GM06990 (cell line): ENCODE measurements at regions not wholly inside any gene's neighbourhood (a gene's known extent, or its start where the extent isn't known, plus 50 kb on each side); places are given as distances from the start of the nearest gene placed in this dataset.

ENCODE experiments used
- DNase-seq: peaks from one replicate; pipeline ENCODE4 v3.0.0-alpha.2; 2011; ENCODE audit not compliant: insufficient read length; ENCODE audit errors: extremely low read depth
- H3K27me3 ChIP-seq: replicated peaks from 2 replicates; pipeline ENCODE4 v1.6.0; 2011; ENCODE audit warnings: low read length; ENCODE audit not compliant: control insufficient read depth, insufficient read depth
- H3K36me3 ChIP-seq: 2 replicates; pipeline ENCODE4 v1.5.1; 2011; ENCODE audit warnings: low read length; ENCODE audit not compliant: control insufficient read depth, insufficient read depth
- H3K4me3 ChIP-seq: replicated peaks from 2 replicates; pipeline ENCODE4 v1.5.1; 2011; ENCODE audit warnings: low read depth, mild to moderate bottlenecking, control low read depth, low read length
- TF ChIP-seq, protein P1 (sequence below): IDR thresholded peaks from 2 replicates; pipeline ENCODE4 v1.5.1; 2011; ENCODE audit warnings: low read length, control low read depth, mild to moderate bottlenecking, inconsistent platforms; ENCODE audit not compliant: insufficient read depth, poor library complexity, severe bottlenecking

DNA sequence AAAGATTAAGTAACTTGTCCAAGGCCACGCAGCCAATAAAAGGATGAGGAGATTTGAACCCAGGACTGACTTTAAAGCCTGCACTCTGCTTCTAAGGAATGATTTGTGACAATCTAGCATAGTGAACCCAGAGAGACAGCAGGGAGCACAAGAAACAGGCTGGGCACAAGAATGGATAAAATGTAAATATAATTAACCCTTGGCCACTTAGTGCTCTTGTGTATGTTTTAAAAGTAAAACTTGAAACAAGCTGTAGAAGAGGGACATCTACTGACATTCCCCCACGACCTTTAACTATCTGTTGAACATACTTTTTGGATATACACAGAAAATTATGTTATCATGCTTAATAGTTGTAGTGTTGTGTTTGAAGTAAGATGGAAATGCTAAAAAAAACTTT is 141.9 kb upstream of the PMFBP1 start:
- DNase-seq = no peak
- no peak overlapping the region for H3K4me3 ChIP-seq
- H3K36me3 ChIP-seq = no peaks in the 10 kb centered on the region
- TF ChIP-seq, protein P1, sequence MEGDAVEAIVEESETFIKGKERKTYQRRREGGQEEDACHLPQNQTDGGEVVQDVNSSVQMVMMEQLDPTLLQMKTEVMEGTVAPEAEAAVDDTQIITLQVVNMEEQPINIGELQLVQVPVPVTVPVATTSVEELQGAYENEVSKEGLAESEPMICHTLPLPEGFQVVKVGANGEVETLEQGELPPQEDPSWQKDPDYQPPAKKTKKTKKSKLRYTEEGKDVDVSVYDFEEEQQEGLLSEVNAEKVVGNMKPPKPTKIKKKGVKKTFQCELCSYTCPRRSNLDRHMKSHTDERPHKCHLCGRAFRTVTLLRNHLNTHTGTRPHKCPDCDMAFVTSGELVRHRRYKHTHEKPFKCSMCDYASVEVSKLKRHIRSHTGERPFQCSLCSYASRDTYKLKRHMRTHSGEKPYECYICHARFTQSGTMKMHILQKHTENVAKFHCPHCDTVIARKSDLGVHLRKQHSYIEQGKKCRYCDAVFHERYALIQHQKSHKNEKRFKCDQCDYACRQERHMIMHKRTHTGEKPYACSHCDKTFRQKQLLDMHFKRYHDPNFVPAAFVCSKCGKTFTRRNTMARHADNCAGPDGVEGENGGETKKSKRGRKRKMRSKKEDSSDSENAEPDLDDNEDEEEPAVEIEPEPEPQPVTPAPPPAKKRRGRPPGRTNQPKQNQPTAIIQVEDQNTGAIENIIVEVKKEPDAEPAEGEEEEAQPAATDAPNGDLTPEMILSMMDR = no peak
- H3K27me3 ChIP-seq = no peaks in the 10 kb centered on the region

DNA sequence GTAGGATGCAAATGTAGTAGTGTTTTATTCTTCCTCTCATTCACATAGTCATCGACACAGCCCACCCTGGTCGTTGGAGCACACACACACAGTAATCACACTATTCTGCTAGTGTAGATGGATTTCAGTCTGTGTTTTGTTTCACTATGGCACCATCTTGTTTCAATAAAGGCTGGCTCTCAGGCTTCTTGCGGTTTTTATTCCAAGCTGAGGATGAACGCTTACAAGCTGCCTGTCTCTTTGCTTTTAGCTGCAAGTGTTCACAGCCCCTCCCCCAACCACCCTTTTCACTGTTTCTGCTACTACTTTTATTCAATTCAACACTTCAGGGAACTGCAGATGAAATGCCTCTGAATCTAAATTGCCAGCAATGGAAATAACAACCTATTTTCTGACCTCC is 140.9 kb upstream of the PMFBP1 start:
- Histone ChIP-seq H3K36me3 (no peaks in the 10 kb centered on the region), H3K27me3 (no peaks in the 10 kb centered on the region), H3K4me3 (no peak overlapping the region)
- DNase-seq = no peak
- TF ChIP-seq, protein P1 = no peak

DNA sequence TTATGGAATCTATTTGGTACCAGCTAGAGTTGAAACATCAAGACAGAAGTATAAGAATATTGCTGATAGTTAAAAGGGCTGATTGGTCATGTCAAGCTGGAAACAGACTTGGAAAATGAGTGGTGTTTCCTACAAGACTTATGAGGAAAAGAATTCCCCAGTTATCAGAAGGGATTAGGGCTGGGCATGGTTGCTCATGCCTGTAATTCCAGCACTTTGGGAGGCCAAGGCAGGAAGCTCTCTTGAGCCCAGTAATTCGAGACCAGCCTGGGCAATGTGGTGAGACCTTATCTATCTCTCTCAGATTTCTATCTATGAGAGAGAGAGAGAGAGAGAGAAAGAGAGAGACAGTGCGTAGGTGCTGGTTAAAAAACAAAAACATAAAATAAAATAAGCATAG is 139.5 kb upstream of the PMFBP1 start:
- no peak for DNase-seq
- no peaks in the 10 kb centered on the region for H3K27me3 ChIP-seq
- no peak overlapping the region for H3K4me3 ChIP-seq
- TF ChIP-seq, protein P1 = no peak
- no peaks in the 10 kb centered on the region for H3K36me3 ChIP-seq

DNA sequence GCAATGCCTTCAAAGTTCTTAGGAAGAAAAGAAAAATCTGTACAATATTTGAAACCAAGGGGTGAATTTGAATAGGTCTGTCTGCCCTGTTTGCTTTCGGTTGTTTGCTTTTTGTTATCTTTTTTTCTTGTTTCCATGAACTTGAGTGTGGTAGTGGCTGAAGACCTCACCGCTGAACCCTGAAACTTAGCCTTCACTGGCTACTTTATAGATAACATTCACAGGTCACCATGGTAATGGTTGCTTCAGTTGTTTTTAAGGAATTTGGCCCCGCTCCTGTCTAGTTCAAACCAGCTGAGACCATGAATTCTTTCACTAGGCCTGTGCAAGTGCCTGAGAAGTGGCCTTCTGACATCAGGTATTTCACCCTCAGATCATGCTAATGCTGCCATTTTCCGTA is 137.0 kb upstream of the PMFBP1 start:
- no peaks in the 10 kb centered on the region for H3K27me3 ChIP-seq
- DNase-seq = no peak
- H3K4me3 ChIP-seq = no peak overlapping the region
- no peaks in the 10 kb centered on the region for H3K36me3 ChIP-seq
- TF ChIP-seq, protein P1 = no peak

DNA sequence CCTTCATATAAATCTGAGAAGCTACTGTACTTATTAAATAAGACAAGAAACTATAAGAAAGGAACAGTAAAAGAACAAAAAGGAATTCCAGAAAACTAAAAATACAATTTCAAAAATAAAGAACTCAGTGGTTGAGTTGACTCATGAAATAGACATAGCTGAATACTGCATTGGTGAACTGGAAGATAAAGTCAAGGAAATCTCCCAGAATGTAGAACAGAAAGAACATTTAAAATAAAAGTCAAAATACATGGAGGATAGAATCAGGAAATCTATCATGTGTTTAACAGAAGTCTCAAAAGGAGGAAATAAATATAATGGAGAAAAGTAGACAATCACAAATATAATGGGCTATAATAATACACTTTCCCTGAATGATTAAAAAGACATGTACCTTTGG is 136.4 kb upstream of the PMFBP1 start:
- no peaks in the 10 kb centered on the region for H3K36me3 ChIP-seq
- DNase-seq = no peak
- TF ChIP-seq, protein P1 = no peak

DNA sequence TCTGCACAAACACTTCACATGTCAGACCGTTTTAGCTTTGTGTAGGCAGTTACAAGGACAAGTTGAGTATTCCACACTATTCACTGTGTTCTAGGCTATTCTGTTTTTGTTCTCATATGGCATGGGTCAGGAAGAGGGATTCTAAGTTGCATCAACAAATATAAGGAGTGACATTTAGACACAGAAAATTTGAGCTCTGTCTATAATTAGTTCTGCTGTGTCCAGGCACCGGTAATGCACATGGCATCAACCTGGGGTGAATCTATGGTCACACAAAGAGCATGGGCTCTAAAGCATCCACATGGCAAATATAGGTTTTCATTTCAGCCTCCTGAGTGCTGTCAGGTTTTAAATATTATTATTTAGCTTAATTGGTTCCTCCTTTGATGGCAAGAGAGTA is 130.4 kb upstream of the PMFBP1 start:
- H3K27me3 ChIP-seq = no peaks in the 10 kb centered on the region
- TF ChIP-seq, protein P1 = no peak
- no peak overlapping the region for H3K4me3 ChIP-seq
- DNase-seq = no peak
- no peaks in the 10 kb centered on the region for H3K36me3 ChIP-seq

More for the DNA sequence above, 136.4 kb upstream of the PMFBP1 start:
- Histone ChIP-seq H3K4me3 (no peak overlapping the region), H3K27me3 (no peaks in the 10 kb centered on the region)
